Stimulated activated CD8-positive, alpha-beta memory T cell treated with anti-CD3 and anti-CD28 coated beads, Interleukin-4, amount 100 ng/mL, for 4 hours (primary cell): ENCODE measurements at regions not wholly inside any gene's neighbourhood (a gene's known extent, or its start where the extent isn't known, plus 50 kb on each side); places are given as distances from the start of the nearest gene placed in this dataset.

Experiments
- DNase-seq, 2 donors: peaks; one replicate each; pipeline ENCODE4 v3.0.0-alpha.2; 2020; ENCODE audit warnings: low read depth in 2 of 2, low spot score in 1 of 2

DNA sequence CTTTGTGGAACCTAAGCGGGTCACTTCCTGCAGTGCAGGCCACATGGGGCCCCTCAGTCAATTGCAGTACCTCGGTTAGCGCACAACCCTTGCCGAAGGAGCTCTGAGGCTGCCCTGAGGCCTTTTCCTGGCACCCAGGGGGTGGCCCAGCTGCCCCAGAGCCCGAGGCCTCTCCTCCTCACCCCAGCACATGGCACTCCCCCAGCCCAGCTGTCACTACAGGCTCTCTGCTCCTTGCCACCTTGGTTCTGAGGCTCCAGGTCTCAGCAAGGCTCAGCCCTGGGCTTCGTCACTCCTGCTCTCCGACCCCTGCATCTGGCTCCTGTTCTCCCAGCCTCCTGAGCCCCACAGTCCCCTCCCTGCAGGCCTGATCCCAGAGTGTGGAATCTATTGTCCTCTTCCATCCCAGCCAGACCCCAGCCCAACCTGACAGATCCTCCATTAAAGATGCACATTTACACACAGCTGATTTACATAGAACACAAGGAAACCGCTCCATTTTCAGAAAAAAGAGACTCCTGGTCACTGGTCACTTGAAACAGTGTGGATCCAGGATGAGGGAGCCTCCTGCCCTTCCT, 192.8 kb upstream of the POU3F1 start:
- no peak for DNase-seq

DNA sequence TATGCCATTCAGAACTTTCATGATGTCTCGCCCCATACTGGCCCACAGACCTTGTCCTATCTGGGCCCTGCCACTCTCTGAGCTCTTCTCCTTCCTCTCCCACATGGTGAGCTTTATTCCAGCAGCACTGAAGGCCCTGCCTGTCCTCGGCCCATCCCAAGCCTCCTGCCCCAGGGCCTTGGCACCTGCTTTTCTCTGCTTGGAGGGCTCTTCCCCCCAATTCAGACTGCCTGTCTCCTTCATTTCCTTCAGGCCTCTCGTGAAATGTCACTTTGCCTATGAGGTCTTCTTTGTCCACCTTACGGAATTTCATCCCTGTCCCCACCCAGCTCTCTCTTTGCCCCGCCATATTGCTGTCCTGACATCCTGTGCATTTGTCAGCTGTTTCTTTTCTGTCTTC, 191.7 kb upstream of the POU3F1 start:
- no peak for DNase-seq

- DNase-seq = no peak
Measured at GRCh38 chr1:38235705-38236104, 189.1 kb upstream of the POU3F1 start.

GRCh38 chr1:38231941-38232340, 185.3 kb upstream of the POU3F1 start:
- DNase-seq = no peak

DNA sequence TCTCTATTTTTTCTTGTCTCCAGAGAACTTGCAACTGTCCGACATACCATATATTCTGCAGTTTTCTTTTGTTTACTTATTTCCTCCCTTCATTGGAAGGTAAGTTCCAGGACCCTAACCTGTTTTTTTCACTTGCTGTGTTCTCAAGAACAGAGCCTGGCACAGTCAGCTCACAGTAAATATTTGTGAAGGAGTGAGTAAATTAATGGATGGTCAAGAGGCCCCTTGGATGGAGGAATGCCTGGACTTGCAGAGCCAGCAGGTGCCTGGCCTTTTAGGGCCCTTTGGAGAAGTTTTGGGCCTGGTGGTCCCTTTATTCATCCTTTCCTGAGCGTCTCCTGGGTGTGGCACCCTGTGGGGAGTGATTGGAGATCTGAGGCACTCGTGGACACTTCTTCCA, 182.1 kb upstream of the POU3F1 start:
- no peak for DNase-seq

- no peak for DNase-seq
Measured at GRCh38 chr1:38225745-38226144, 179.2 kb upstream of the POU3F1 start.

DNA sequence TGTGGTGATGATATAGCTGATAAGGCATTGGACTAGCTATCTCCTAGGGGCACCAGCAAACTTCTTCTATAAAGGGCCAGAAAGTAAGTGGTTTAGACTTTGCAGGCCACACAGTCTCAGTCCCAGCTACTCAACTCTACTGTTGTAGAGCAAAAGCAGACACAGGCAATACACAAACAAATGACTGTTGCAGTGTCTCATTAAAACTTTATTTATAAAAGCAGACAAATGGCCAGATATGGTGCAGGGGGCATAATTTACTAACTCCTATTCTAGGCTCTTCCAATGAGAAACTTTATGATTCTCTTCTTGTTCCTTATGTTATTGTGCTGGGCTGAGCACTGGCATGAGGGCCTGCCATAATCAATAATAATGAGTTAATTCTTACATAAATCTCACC, 176.8 kb upstream of the POU3F1 start:
- no peak for DNase-seq

DNA sequence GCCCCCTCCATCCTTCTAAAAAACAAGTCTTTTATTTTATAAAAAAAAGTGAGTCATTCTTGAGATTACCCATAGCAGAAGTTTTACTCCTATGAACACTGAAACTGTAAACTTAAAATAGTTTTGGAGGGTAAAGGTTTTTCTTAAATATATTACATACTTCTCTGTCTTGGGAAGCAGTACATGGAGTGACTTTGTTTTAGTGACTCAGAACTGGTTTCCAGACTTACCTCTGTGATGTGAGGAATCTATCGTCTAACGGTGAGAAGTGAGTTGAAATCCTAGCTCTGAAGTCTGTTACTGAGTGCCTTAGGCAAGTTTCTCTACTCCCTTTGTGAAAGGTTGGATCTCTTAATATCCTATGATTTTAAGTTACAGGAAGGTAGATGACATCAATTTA, 176.3 kb upstream of the POU3F1 start:
- DNase-seq = no peak

DNA sequence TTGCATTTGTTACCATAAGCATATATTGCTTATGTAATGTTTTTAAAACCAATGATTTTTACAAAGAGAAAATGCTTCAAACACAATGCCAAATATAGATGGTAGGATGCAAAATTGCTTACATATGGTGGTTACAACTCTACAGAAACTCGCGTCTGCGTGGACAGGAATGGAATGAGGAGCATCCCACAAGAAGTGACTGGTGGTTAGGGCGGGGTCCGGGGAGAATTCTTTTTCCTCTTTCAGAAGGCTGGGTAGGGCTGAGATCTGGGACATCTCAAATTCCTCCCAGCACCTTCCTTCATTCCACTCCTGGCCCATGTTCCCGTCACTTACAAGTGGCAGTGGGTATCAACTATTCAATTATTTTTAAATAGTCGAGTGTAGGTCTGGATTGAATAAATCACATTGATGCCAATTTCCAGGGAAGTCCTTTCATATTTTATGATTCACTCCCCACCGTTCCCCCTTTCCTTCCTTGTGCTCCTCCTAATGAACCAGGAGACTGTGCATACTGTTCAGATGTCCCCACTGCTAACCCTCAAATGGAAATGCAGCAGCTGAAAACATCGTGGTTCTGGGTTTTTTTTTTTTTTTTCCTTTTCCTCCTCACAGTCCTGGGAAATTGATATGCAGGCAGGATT, 174.5 kb upstream of the POU3F1 start:
- no peak for DNase-seq

DNA sequence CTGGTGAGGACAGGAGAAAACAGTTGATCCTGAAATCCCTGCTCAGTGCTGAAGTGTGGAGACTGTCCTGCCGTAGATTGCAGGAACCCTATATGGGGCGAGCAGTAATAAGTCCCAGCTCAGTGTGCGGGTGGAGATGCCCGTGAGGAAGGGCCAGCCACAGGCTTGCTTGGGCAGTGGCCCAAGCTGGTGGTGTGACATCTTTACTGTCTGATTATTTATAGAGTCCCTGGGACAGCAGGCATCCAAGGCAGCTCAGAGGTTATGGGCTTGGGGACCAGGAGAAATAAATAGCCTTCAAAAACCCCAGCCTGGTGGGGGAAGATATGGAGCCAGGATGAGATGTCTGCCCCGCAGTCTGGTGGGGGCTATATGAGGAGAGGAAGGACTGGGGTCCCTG, 170.7 kb upstream of the POU3F1 start:
- no peak for DNase-seq

- DNase-seq = no peak
Measured at GRCh38 chr1:38213646-38214434, 167.2 kb upstream of the POU3F1 start.

- DNase-seq = no peak
Measured at GRCh38 chr1:38210895-38211177, 164.2 kb upstream of the POU3F1 start.

DNA sequence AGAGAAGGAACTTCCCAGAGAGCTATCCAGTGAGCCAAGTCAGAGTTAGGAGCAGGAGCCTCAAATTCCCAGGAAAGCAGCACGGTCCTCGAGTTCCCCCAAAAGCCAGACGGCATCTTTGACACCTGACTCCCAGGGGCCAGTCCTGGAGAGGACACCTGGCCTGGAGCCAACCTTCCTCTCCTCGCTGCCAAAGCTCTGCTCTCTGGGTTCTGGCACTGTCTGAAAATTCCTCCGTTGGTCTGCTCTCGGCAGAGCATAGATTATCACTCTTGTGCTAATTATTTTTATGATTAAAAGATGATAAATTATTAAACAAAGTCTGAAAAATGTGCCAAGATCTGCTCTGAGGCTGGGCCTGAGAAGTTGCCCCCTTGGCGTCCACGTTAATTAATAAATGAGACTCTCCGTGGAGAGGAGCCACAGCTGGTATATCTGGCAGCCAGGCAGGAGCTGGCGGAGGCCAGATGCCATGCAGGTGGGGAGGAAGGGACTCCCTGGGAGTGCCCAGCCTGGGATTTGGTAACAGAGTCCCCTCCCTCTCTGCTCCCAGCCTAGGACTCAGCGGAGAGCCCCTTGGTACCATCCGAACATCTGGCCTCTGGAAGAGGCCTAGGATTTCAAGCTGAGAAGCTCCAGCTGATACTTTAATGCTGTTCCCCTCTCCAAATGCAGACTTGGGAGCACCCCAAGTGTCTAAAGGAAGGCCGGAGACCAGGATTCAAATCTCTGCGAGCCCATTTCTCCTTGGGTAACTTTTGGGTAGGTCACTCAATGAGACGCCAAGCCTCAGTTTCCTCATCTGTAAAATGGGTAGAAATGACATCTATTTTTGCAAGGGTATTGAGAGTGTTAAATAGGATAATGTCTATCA, 163.7 kb upstream of the POU3F1 start:
- no peak for DNase-seq

GRCh38 chr1:38208716-38209632, 162.4 kb upstream of the POU3F1 start:
- no peak for DNase-seq

GRCh38 chr1:38207906-38208305, 161.3 kb upstream of the POU3F1 start:
- no peak for DNase-seq

GRCh38 chr1:38207275-38207674, 160.7 kb upstream of the POU3F1 start:
- DNase-seq = no peak

GRCh38 chr1:38204698-38205097, 158.1 kb upstream of the POU3F1 start:
- DNase-seq = no peak

DNA sequence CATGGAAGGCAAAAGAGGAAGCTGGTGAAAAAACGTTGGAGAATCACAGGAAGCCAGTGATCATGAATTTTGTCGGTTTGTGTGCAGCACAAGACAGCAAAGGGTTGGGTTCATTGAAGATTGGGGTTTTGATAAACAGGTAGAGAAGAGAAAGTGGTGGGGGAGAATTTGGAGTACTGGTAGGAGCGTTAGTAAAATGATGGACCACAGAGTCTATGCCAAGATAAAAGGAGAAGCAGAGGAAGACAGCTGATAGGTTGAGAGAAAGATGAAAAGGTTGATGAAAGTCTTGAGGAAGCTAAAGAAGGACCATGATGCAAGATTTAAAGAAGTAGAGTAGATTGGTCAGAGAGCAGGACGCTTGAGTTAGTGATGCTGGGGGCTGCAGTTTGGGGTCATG, 156.8 kb upstream of the POU3F1 start:
- no peak for DNase-seq

DNA sequence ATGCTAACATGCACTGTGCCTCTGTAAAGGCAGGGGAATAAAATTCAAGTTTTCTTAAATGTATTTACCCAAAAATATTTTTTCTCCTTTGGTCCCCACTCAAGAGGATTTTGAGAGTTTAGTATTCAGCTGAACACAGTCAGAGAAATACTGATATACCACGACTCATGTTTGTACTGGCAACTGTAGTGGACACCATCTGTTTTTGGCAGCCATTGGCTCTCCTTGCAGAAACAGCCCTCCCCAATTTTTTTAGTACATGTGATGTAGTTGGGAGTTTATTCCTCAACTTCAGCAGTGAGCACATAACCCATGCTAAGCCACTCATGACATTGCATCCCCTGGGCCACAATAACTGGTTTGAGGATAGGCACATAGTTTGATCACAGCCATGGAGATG, 154.8 kb upstream of the POU3F1 start:
- DNase-seq = no peak

DNA sequence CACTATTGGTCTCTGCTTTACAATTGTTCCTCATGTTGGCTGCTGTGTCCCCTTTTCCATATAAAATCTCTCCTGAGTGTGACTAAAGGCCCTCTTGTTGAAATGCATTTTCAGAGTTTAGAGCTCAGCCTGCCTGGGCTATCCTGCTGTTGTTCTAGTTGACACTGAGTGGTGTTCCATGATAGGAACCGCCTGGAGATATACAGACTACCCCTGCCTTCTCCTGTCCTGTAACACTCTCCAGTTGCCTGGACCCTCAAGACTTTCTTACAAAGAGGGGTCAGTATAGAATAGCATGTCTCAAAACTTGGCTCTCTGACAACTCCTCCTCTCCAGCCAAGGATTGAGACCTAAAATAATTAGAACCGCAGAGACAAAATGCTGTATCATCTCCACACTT, 152.0 kb upstream of the POU3F1 start:
- no peak for DNase-seq

DNA sequence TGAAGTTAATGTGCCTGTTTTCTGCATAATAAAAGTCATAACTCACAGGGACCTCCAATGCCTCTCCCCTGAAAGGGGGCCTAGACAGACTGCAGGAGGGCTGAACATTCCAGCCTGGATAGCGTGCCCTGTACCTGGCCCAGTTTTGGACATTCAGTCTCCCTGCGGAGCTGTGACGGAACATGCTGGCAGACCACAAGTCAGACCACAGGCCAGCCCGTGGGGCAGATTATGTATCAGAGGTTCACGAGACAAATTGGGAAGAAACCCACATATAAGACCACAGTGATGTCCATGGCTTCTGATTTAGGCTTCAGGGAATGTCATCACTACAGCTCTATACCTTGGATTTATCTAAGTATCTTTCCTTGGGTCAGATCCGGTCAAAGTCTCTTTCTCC, 151.5 kb upstream of the POU3F1 start:
- no peak for DNase-seq
